ENCODE measurements at regions not wholly inside any gene's neighbourhood (a gene's known extent, or its start where the extent isn't known, plus 50 kb on each side); places are given as distances from the start of the nearest gene placed in this dataset.

DNA sequence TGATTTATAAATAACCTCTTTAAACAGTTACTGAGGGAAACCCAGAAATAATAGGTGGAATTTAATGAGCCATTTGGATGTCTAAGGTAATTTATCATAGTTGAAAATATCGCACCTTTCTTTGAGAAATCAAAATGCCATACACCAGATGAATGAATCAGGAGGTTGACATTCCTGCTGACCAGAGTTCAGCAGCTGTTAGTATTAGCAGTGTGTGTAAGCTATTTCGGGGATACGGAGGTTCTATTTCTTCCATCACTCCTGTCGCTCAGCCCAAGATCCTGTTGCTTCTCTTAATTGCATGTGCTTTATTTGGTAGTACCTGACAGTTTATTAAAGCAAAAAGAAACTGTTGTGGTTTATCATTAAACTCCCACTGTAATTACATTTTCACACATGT is 67.1 kb downstream of the HDGFL1 start:
- H3K9me3 ChIP-seq (ENCODE audit: severe bottlenecking): no peaks in the 10 kb centered on the region
- H3K27ac ChIP-seq: no peak overlapping the region
- H3K36me3 ChIP-seq: no peaks in the 10 kb centered on the region
- H3K27me3 ChIP-seq (ENCODE audit: insufficient read depth, low read depth, severe bottlenecking): no peaks in the 10 kb centered on the region
- TF ChIP-seq, protein P1, sequence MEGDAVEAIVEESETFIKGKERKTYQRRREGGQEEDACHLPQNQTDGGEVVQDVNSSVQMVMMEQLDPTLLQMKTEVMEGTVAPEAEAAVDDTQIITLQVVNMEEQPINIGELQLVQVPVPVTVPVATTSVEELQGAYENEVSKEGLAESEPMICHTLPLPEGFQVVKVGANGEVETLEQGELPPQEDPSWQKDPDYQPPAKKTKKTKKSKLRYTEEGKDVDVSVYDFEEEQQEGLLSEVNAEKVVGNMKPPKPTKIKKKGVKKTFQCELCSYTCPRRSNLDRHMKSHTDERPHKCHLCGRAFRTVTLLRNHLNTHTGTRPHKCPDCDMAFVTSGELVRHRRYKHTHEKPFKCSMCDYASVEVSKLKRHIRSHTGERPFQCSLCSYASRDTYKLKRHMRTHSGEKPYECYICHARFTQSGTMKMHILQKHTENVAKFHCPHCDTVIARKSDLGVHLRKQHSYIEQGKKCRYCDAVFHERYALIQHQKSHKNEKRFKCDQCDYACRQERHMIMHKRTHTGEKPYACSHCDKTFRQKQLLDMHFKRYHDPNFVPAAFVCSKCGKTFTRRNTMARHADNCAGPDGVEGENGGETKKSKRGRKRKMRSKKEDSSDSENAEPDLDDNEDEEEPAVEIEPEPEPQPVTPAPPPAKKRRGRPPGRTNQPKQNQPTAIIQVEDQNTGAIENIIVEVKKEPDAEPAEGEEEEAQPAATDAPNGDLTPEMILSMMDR (IDR thresholded peaks at IDR 0.05; ENCODE audit: low read depth, low read length): no peak
- no peak for DNase-seq
- no peak overlapping the region for H3K4me3 ChIP-seq (ENCODE audit: low read depth, low read length)

- no peak overlapping the region for H3K4me3 ChIP-seq (ENCODE audit: low read depth, low read length)
- no peaks in the 10 kb centered on the region for H3K27me3 ChIP-seq (ENCODE audit: insufficient read depth, low read depth, severe bottlenecking)
- H3K36me3 ChIP-seq: no peaks in the 10 kb centered on the region
- no peaks in the 10 kb centered on the region for H3K9me3 ChIP-seq (ENCODE audit: severe bottlenecking)
- TF ChIP-seq, protein P1 (IDR thresholded peaks at IDR 0.05; ENCODE audit: low read depth, low read length): no peak
- H3K27ac ChIP-seq: no peak overlapping the region
- DNase-seq: no peak
Observed at GRCh38 chr6:22637782-22638181, 68.4 kb downstream of the HDGFL1 start.

GRCh38 chr6:22638320-22638719 is 69.0 kb downstream of the HDGFL1 start:
- Histone ChIP-seq H3K36me3 (no peaks in the 10 kb centered on the region), H3K27me3 (ENCODE audit: insufficient read depth, low read depth, severe bottlenecking) (no peaks in the 10 kb centered on the region), H3K27ac (no peak overlapping the region), H3K4me3 (ENCODE audit: low read depth, low read length) (no peak overlapping the region), H3K9me3 (ENCODE audit: severe bottlenecking) (no peaks in the 10 kb centered on the region)
- no peak for DNase-seq
- TF ChIP-seq, protein P1 (IDR thresholded peaks at IDR 0.05; ENCODE audit: low read depth, low read length): no peak

DNA sequence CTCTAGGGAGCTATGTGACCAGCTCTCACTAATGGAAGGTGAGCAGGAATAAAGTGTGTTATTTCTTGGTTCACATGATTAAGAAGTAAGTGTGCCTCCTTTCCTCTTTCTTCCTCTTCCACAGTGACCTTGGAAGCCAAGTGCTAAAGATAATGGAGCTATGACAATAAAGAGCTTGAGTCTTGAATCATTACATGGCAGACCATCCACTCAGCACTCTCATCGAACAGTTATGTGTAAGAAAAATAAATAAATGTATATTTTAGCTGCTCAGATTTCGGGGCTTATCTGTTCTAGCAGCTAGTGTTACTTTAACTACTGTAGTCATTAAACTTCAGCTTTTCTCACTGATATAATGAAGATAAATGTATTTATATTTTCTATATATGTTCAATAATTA is 72.9 kb downstream of the HDGFL1 start:
- Histone ChIP-seq H3K9me3 (ENCODE audit: severe bottlenecking) (no peaks in the 10 kb centered on the region), H3K4me3 (ENCODE audit: low read depth, low read length) (no peak overlapping the region), H3K27me3 (ENCODE audit: insufficient read depth, low read depth, severe bottlenecking) (no peaks in the 10 kb centered on the region), H3K27ac (no peak overlapping the region), H3K36me3 (no peaks in the 10 kb centered on the region)
- TF ChIP-seq, protein P1 (IDR thresholded peaks at IDR 0.05; ENCODE audit: low read depth, low read length): no peak
- no peak for DNase-seq

GRCh38 chr6:22643780-22644179 is 74.4 kb downstream of the HDGFL1 start:
- Histone ChIP-seq H3K36me3 (no peaks in the 10 kb centered on the region), H3K9me3 (ENCODE audit: severe bottlenecking) (no peaks in the 10 kb centered on the region), H3K27ac (no peak overlapping the region), H3K27me3 (ENCODE audit: insufficient read depth, low read depth, severe bottlenecking) (no peaks in the 10 kb centered on the region), H3K4me3 (ENCODE audit: low read depth, low read length) (no peak overlapping the region)
- TF ChIP-seq, protein P1 (IDR thresholded peaks at IDR 0.05; ENCODE audit: low read depth, low read length): no peak
- no peak for DNase-seq

- TF ChIP-seq, protein P1 (IDR thresholded peaks at IDR 0.05; ENCODE audit: low read depth, low read length): no peak
- Histone ChIP-seq H3K4me3 (ENCODE audit: low read depth, low read length) (no peak overlapping the region), H3K36me3 (no peaks in the 10 kb centered on the region), H3K27me3 (ENCODE audit: insufficient read depth, low read depth, severe bottlenecking) (no peaks in the 10 kb centered on the region), H3K9me3 (ENCODE audit: severe bottlenecking) (no peaks in the 10 kb centered on the region), H3K27ac (no peak overlapping the region)
- DNase-seq: no peak
Observed at GRCh38 chr6:22647719-22648118, 78.4 kb downstream of the HDGFL1 start.
